ENCODE measurements at regions not wholly inside any gene's neighbourhood (a gene's known extent, or its start where the extent isn't known, plus 50 kb on each side); places are given as distances from the start of the nearest gene placed in this dataset.

DNA sequence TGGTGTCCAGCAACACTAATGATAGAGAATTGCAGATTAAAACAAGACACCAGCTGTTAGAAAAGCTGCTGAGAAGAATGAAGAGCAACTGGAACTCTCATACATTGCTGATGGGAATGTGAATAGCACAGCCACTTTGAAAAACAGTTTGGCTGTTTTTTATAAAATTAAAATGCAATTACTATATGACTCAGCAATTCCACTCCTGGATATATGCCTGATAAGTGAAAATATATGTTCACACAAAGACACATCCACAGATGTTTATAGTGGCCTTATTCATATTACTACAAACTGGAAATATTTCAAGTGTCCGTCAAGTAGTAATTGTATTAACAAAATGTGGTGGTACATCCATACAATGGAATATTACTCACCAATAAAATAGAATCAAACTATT lies 99.7 kb upstream of the HAO2 start:
- no peaks in the 10 kb centered on the region for H3F3A ChIP-seq (replicated peaks; ENCODE audit: insufficient read depth)
- no peaks in the 10 kb centered on the region for H3K9me2 ChIP-seq
- no peak overlapping the region for H3K4me2 ChIP-seq
- H3K4me1 ChIP-seq (ENCODE audit: control insufficient read depth in 1 of 2, insufficient read depth in 2 of 2, low read depth in 1 of 2, low read length in 1 of 2), result no peaks in the 10 kb centered on the region
- H4K20me1 ChIP-seq (ENCODE audit: insufficient read depth), result no peaks in the 10 kb centered on the region
- H3K9me3 ChIP-seq, result no peaks in the 10 kb centered on the region
- TF ChIP-seq FOXM1 (IDR thresholded peaks at IDR 0.05; ENCODE audit: low read depth) (no peak), TEAD4 (IDR thresholded peaks at IDR 0.05; ENCODE audit: borderline replicate concordance, insufficient read depth) (no peak), TAF1 (IDR thresholded peaks at IDR 0.05; ENCODE audit: borderline replicate concordance, low read depth, low read length) (no peak), USF2 (IDR thresholded peaks at IDR 0.05; ENCODE audit: borderline replicate concordance, low read depth, low read length) (no peak), YY1 (IDR thresholded peaks at IDR 0.05; ENCODE audit: low read depth) (no peak)
- no peak overlapping the region for H3K9ac ChIP-seq
- WGBS (ENCODE audit: low lambda C conversion rate), result 19% methylated on average over 1 of the region's 1 CpG
- no peaks in the 10 kb centered on the region for H3K79me2 ChIP-seq (ENCODE audit: insufficient read depth)
- no peaks in the 10 kb centered on the region for H3K36me3 ChIP-seq (replicated peaks in 1 of 2; ENCODE audit: control insufficient read depth in 1 of 2, insufficient read depth in 2 of 2, low read length in 1 of 2)
- no peak for DNase-seq
- no peak overlapping the region for H2AFZ ChIP-seq (ENCODE audit: low read depth)
- H3K27ac ChIP-seq (ENCODE audit: low read depth in 2 of 2, low read length in 1 of 2), result no peak overlapping the region
- POLR2A ChIA-PET, result no interaction called here
- H3K4me3 ChIP-seq (ENCODE audit: low read depth in 2 of 2, low read length in 1 of 2), result no peak overlapping the region
- CTCF ChIA-PET, result no interaction called here
- no peaks in the 10 kb centered on the region; the same call in 1 of the 2 replicates for H3K27me3 ChIP-seq (ENCODE audit: insufficient read depth)

DNA sequence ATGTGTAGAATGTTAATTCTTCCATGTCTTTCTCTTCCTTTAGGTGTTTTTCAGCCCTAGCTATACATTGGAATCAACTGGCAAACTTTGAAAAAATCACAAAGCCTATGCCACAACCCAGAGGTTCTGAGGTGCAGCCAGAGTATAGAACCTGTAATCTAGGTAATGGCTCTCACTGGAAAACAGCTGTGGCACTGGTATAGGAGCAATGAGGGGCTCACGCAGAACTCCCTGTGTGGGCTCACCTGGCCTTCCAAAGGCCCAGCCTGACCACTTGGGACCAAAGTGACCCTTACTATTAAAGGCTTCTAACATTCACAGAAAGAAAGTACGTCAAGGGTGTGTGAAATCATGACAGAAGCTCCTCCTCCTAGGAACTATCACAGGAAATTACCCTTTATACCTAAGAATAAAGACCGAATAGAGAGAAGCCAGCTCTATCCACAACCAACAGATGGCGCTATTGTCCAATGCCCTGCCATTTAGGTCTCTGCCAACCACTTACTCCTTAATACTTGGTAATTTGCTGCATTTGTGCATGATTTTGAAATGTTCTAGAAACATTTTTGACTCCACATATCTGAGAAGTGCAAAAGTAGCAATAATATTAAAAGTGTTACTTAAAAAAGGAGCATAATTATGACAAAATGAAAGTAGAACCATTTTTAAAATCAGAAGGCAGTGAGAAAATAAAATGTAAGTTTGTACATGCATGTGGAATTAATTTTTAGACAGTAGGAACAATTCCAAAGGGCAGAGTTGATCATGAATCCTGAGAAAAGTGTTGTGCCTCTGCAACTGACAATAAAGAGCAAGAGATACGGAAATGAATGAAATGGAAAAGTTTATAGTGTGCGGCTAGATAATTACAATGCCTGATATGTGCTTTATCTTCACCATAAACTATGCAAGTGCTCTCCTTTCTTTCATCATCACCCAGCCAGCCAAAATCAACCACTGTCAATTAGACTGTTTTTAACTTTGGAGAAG lies 93.1 kb upstream of the HAO2 start:
- Histone ChIP-seq H3K36me3 (replicated peaks in 1 of 2; ENCODE audit: control insufficient read depth in 1 of 2, insufficient read depth in 2 of 2, low read length in 1 of 2) (no peaks in the 10 kb centered on the region), H3K27ac (ENCODE audit: low read depth in 2 of 2, low read length in 1 of 2) (no peak overlapping the region), H3K9me3 (no peaks in the 10 kb centered on the region), H3K27me3 (ENCODE audit: insufficient read depth) (no peaks in the 10 kb centered on the region; the same call in 1 of the 2 replicates), H3K4me1 (ENCODE audit: control insufficient read depth in 1 of 2, insufficient read depth in 2 of 2, low read depth in 1 of 2, low read length in 1 of 2) (peaks cover 5 to 9% of the 10 kb centered on the region in 2 experiments; a peak in 3 of 4 replicates), H3K79me2 (ENCODE audit: insufficient read depth) (no peaks in the 10 kb centered on the region), H3K9me2 (no peaks in the 10 kb centered on the region), H4K20me1 (ENCODE audit: insufficient read depth) (no peaks in the 10 kb centered on the region), H2AFZ (ENCODE audit: low read depth) (peak overlapping the region; percentile 45; the same call in 1 of the 2 replicates), H3K4me3 (ENCODE audit: low read depth in 2 of 2, low read length in 1 of 2) (no peak overlapping the region; a peak in 1 of 4 replicates), H3F3A (replicated peaks; ENCODE audit: insufficient read depth) (peaks cover 6% of the 10 kb centered on the region), H3K9ac (no peak overlapping the region), H3K4me2 (no peak overlapping the region)
- CTCF ChIA-PET, result interaction anchor here (0.5 to 3.2 kb wide), 28 partner anchors 8 to 392 kb away, joined by 3 to 23 read pairs (median 3); no protein-coding TSS in a partner anchor
- TF ChIP-seq RAD21 (IDR thresholded peaks at IDR 0.05; ENCODE audit: low read length), result peak; percentile 69
- no peak for TF ChIP-seq CHD2 (IDR thresholded peaks at IDR 0.05; ENCODE audit: low read length, partially characterized antibody)
- no peak for TF ChIP-seq ELF1 (IDR thresholded peaks at IDR 0.05)
- peak; percentile 98 for TF ChIP-seq CTCF (IDR thresholded peaks at IDR 0.05)
- no peak for TF ChIP-seq RCOR1 (IDR thresholded peaks at IDR 0.05; ENCODE audit: low read length)
- no peak for TF ChIP-seq USF2 (IDR thresholded peaks at IDR 0.05; ENCODE audit: borderline replicate concordance, low read depth, low read length)
- TF ChIP-seq TAF1 (IDR thresholded peaks at IDR 0.05; ENCODE audit: borderline replicate concordance, low read depth, low read length), result no peak
- TF ChIP-seq, protein P1, sequence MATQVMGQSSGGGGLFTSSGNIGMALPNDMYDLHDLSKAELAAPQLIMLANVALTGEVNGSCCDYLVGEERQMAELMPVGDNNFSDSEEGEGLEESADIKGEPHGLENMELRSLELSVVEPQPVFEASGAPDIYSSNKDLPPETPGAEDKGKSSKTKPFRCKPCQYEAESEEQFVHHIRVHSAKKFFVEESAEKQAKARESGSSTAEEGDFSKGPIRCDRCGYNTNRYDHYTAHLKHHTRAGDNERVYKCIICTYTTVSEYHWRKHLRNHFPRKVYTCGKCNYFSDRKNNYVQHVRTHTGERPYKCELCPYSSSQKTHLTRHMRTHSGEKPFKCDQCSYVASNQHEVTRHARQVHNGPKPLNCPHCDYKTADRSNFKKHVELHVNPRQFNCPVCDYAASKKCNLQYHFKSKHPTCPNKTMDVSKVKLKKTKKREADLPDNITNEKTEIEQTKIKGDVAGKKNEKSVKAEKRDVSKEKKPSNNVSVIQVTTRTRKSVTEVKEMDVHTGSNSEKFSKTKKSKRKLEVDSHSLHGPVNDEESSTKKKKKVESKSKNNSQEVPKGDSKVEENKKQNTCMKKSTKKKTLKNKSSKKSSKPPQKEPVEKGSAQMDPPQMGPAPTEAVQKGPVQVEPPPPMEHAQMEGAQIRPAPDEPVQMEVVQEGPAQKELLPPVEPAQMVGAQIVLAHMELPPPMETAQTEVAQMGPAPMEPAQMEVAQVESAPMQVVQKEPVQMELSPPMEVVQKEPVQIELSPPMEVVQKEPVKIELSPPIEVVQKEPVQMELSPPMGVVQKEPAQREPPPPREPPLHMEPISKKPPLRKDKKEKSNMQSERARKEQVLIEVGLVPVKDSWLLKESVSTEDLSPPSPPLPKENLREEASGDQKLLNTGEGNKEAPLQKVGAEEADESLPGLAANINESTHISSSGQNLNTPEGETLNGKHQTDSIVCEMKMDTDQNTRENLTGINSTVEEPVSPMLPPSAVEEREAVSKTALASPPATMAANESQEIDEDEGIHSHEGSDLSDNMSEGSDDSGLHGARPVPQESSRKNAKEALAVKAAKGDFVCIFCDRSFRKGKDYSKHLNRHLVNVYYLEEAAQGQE (IDR thresholded peaks at IDR 0.05; ENCODE audit: low read depth, low read length), result no peak
- peak; percentile 66 for TF ChIP-seq SMC3 (IDR thresholded peaks at IDR 0.05; ENCODE audit: low read depth, low read length)
- no peak for TF ChIP-seq SIN3A (IDR thresholded peaks at IDR 0.05; ENCODE audit: borderline replicate concordance, low read depth, low read length)
- DNase-seq, result peak; percentile 30
- POLR2A ChIA-PET, result no interaction called here
- 21% methylated on average over 6 of the region's 6 CpGs for WGBS (ENCODE audit: low lambda C conversion rate)
